HG02840 (cell line): ENCODE measurements at regions not wholly inside any gene's neighbourhood (a gene's known extent, or its start where the extent isn't known, plus 50 kb on each side); places are given as distances from the start of the nearest gene placed in this dataset.

Experiments used
- ATAC-seq: cut with Tn5 transposase; IDR thresholded peaks from one replicate; pipeline ENCODE4 v1.9.1; 2021; ENCODE audit warnings: mild to moderate bottlenecking, moderate library complexity, moderate number of reproducible peaks; ENCODE audit not compliant: unreplicated experiment, low FRiP score

- ATAC-seq, result no peak
Measured at GRCh38 chr11:29783506-29783905, 233.3 kb downstream of the KCNA4 start.

- ATAC-seq, result no peak
Measured at GRCh38 chr11:29782447-29782846, 234.4 kb downstream of the KCNA4 start.

GRCh38 chr11:29781268-29781667 is 235.6 kb downstream of the KCNA4 start:
- ATAC-seq, result no peak

- no peak for ATAC-seq
Measured at GRCh38 chr11:29780756-29781155, 236.1 kb downstream of the KCNA4 start.

- no peak for ATAC-seq
Measured at GRCh38 chr11:29773656-29774264, 243.1 kb downstream of the KCNA4 start.

- ATAC-seq, result no peak
Measured at GRCh38 chr11:29756871-29757270, 260.0 kb downstream of the KCNA4 start.

- ATAC-seq, result no peak
Measured at GRCh38 chr11:29755474-29755873, 261.4 kb downstream of the KCNA4 start.

- ATAC-seq, result no peak
Measured at GRCh38 chr11:29751618-29752017, 265.2 kb downstream of the KCNA4 start.

GRCh38 chr11:29750392-29750791 is 266.4 kb downstream of the KCNA4 start:
- no peak for ATAC-seq

- ATAC-seq, result no peak
Measured at GRCh38 chr11:29734287-29734686, 282.5 kb downstream of the KCNA4 start.

- ATAC-seq, result no peak
Measured at GRCh38 chr11:29713831-29714320, 303.0 kb downstream of the KCNA4 start.

- ATAC-seq, result no peak
Measured at GRCh38 chr11:29712616-29713015, 304.2 kb downstream of the KCNA4 start.

- no peak for ATAC-seq
Measured at GRCh38 chr11:29707924-29708323, 308.9 kb downstream of the KCNA4 start.

GRCh38 chr11:29685361-29685760 is 331.5 kb downstream of the KCNA4 start:
- no peak for ATAC-seq

GRCh38 chr11:29682856-29683255 is 334.0 kb downstream of the KCNA4 start:
- no peak for ATAC-seq

GRCh38 chr11:29679996-29680395 is 336.8 kb downstream of the KCNA4 start:
- ATAC-seq, result no peak

- no peak for ATAC-seq
Measured at GRCh38 chr11:29676993-29677392, 339.8 kb downstream of the KCNA4 start.

GRCh38 chr11:29669310-29669709 is 347.5 kb downstream of the KCNA4 start:
- no peak for ATAC-seq

GRCh38 chr11:29657709-29658108 is 359.1 kb downstream of the KCNA4 start:
- no peak for ATAC-seq

GRCh38 chr11:29656597-29656996 is 360.2 kb downstream of the KCNA4 start:
- no peak for ATAC-seq

- ATAC-seq, result no peak
Measured at GRCh38 chr11:29645373-29645772, 371.5 kb downstream of the KCNA4 start.

- ATAC-seq, result no peak
Measured at GRCh38 chr11:29641201-29641600, 375.6 kb downstream of the KCNA4 start.

- no peak for ATAC-seq
Measured at GRCh38 chr11:29634744-29635143, 382.1 kb downstream of the KCNA4 start.
